GM12875 (cell line): ENCODE measurements at regions not wholly inside any gene's neighbourhood (a gene's known extent, or its start where the extent isn't known, plus 50 kb on each side); places are given as distances from the start of the nearest gene placed in this dataset.

ENCODE experiments used
- H3K4me3 ChIP-seq: one replicate; pipeline ENCODE4 v1.5.1; 2011; ENCODE audit warnings: low read depth, low read length, control low read depth
- CTCF ChIP-seq: IDR thresholded peaks from 2 replicates; pipeline ENCODE4 v1.5.1; 2011; ENCODE audit warnings: low read depth, mild to moderate bottlenecking, control low read depth, inconsistent platforms, low read length, moderate library complexity, borderline replicate concordance; ENCODE audit not compliant: insufficient read depth

GRCh38 chr4:162700358-162700757 is 466.3 kb downstream of the NAF1 start:
- TF ChIP-seq CTCF: no peak
- no peak overlapping the region for H3K4me3 ChIP-seq

GRCh38 chr4:162699629-162700028 is 467.1 kb downstream of the NAF1 start:
- TF ChIP-seq CTCF: no peak
- H3K4me3 ChIP-seq: no peak overlapping the region

GRCh38 chr4:162685410-162685809 is 481.3 kb downstream of the NAF1 start:
- no peak overlapping the region for H3K4me3 ChIP-seq
- TF ChIP-seq CTCF: no peak

GRCh38 chr4:162684998-162685397 is 481.7 kb downstream of the NAF1 start:
- H3K4me3 ChIP-seq: no peak overlapping the region
- TF ChIP-seq CTCF: no peak

GRCh38 chr4:162684371-162684700 is 482.4 kb downstream of the NAF1 start:
- no peak for TF ChIP-seq CTCF
- H3K4me3 ChIP-seq: no peak overlapping the region

- no peak for TF ChIP-seq CTCF
- no peak overlapping the region for H3K4me3 ChIP-seq
Measured at GRCh38 chr4:162683659-162684370, 482.9 kb downstream of the NAF1 start.

- TF ChIP-seq CTCF: no peak
- H3K4me3 ChIP-seq: no peak overlapping the region
Measured at GRCh38 chr4:162682651-162683050, 484.0 kb downstream of the NAF1 start.
